ENCODE measurements at regions not wholly inside any gene's neighbourhood (a gene's known extent, or its start where the extent isn't known, plus 50 kb on each side); places are given as distances from the start of the nearest gene placed in this dataset.

- TF ChIP-seq CTCF (IDR thresholded peaks at IDR 0.05; ENCODE audit: low read length) (no peak), EZH2 (optimal IDR thresholded peaks at IDR 0.05; ENCODE audit: low read depth, low read length) (no peak), EZH2phosphoT487 (IDR thresholded peaks at IDR 0.05; ENCODE audit: low read length) (no peak)
These were observed 260.5 kb upstream of the CHRM3 start for GRCh38 chr1:239125893-239126292.

Measured in MM.1S (cell line).